ENCODE measurements at regions not wholly inside any gene's neighbourhood (a gene's known extent, or its start where the extent isn't known, plus 50 kb on each side); places are given as distances from the start of the nearest gene placed in this dataset.
"Not testable (repeated sequence)": the region's sequence is repeated elsewhere in the genome, so short reads cannot be mapped to it uniquely, and the experiment has no call there.

- DNase-seq (ENCODE audit: low read depth in 3 of 3, low spot score in 2 of 3): no peak
These were observed 666.2 kb downstream of the TYW1 start for GRCh38 chr7:67662804-67663203.

GRCh38 chr7:67663644-67664043, 667.0 kb downstream of the TYW1 start:
- DNase-seq (ENCODE audit: low read depth in 3 of 3, low spot score in 2 of 3): no peak

GRCh38 chr7:67666359-67666758, 669.7 kb downstream of the TYW1 start:
- not testable (repeated sequence) for DNase-seq (ENCODE audit: low read depth in 3 of 3, low spot score in 2 of 3)

GRCh38 chr7:67671006-67671548, 674.4 kb downstream of the TYW1 start:
- DNase-seq (ENCODE audit: low read depth in 3 of 3, low spot score in 2 of 3): no peak

GRCh38 chr7:67673861-67674260, 677.2 kb downstream of the TYW1 start:
- no peak for DNase-seq (ENCODE audit: low read depth in 3 of 3, low spot score in 2 of 3)

GRCh38 chr7:67674862-67675261, 678.2 kb downstream of the TYW1 start:
- DNase-seq (ENCODE audit: low read depth in 3 of 3, low spot score in 2 of 3): not testable (repeated sequence)

GRCh38 chr7:67675971-67676370, 679.3 kb downstream of the TYW1 start:
- no peak for DNase-seq (ENCODE audit: low read depth in 3 of 3, low spot score in 2 of 3)

GRCh38 chr7:67678419-67678818, 681.8 kb downstream of the TYW1 start:
- no peak for DNase-seq (ENCODE audit: low read depth in 3 of 3, low spot score in 2 of 3)

GRCh38 chr7:67683628-67684027, 687.0 kb downstream of the TYW1 start:
- DNase-seq (ENCODE audit: low read depth in 3 of 3, low spot score in 2 of 3): no peak

GRCh38 chr7:67690700-67691099, 694.1 kb downstream of the TYW1 start:
- DNase-seq (ENCODE audit: low read depth in 3 of 3, low spot score in 2 of 3): no peak

GRCh38 chr7:67692425-67692824, 695.8 kb downstream of the TYW1 start:
- no peak for DNase-seq (ENCODE audit: low read depth in 3 of 3, low spot score in 2 of 3)

- no peak for DNase-seq (ENCODE audit: low read depth in 3 of 3, low spot score in 2 of 3)
These were observed 699.5 kb downstream of the TYW1 start for GRCh38 chr7:67696124-67696523.

- no peak for DNase-seq (ENCODE audit: low read depth in 3 of 3, low spot score in 2 of 3)
These were observed 700.2 kb downstream of the TYW1 start for GRCh38 chr7:67696878-67697277.

- DNase-seq (ENCODE audit: low read depth in 3 of 3, low spot score in 2 of 3): no peak
These were observed 701.7 kb downstream of the TYW1 start for GRCh38 chr7:67698354-67698753.

GRCh38 chr7:67705850-67706249, 709.2 kb downstream of the TYW1 start:
- no peak for DNase-seq (ENCODE audit: low read depth in 3 of 3, low spot score in 2 of 3)

GRCh38 chr7:67711706-67712105, 715.1 kb downstream of the TYW1 start:
- no peak for DNase-seq (ENCODE audit: low read depth in 3 of 3, low spot score in 2 of 3)

GRCh38 chr7:67713451-67714056, 716.9 kb downstream of the TYW1 start:
- DNase-seq (ENCODE audit: low read depth in 3 of 3, low spot score in 2 of 3): no peak

- no peak for DNase-seq (ENCODE audit: low read depth in 3 of 3, low spot score in 2 of 3)
These were observed 720.1 kb downstream of the TYW1 start for GRCh38 chr7:67716729-67717128.

GRCh38 chr7:67723591-67723990, 727.0 kb downstream of the TYW1 start:
- DNase-seq (ENCODE audit: low read depth in 3 of 3, low spot score in 2 of 3): no peak

- no peak for DNase-seq (ENCODE audit: low read depth in 3 of 3, low spot score in 2 of 3)
These were observed 727.8 kb downstream of the TYW1 start for GRCh38 chr7:67724435-67724834.

GRCh38 chr7:67724955-67725354, 728.3 kb downstream of the TYW1 start:
- no peak for DNase-seq (ENCODE audit: low read depth in 3 of 3, low spot score in 2 of 3)

GRCh38 chr7:67725423-67725822, 728.8 kb downstream of the TYW1 start:
- no peak for DNase-seq (ENCODE audit: low read depth in 3 of 3, low spot score in 2 of 3)

- DNase-seq (ENCODE audit: low read depth in 3 of 3, low spot score in 2 of 3): no peak
These were observed 733.1 kb downstream of the TYW1 start for GRCh38 chr7:67729771-67730170.
